Activated T-cell treated with anti-CD3 and anti-CD28 coated beads for 1 hour (primary cell): ENCODE measurements at regions not wholly inside any gene's neighbourhood (a gene's known extent, or its start where the extent isn't known, plus 50 kb on each side); places are given as distances from the start of the nearest gene placed in this dataset.
"Not testable (repeated sequence)": the region's sequence is repeated elsewhere in the genome, so short reads cannot be mapped to it uniquely, and the experiment has no call there.

Experiments used
- DNase-seq: peaks from one replicate; pipeline ENCODE4 v3.0.0-alpha.2; 2020; ENCODE audit warnings: low read depth

- no peak for DNase-seq
Measured at GRCh38 chr2:180604077-180604476, 376.3 kb upstream of the UBE2E3 start.

GRCh38 chr2:180601016-180601415, 379.4 kb upstream of the UBE2E3 start:
- DNase-seq = no peak

- DNase-seq = no peak
Measured at GRCh38 chr2:180599804-180600203, 380.6 kb upstream of the UBE2E3 start.

GRCh38 chr2:180597179-180597578, 383.2 kb upstream of the UBE2E3 start:
- DNase-seq = no peak

- no peak for DNase-seq
Measured at GRCh38 chr2:180596453-180596852, 384.0 kb upstream of the UBE2E3 start.

GRCh38 chr2:180591947-180592346, 388.5 kb upstream of the UBE2E3 start:
- DNase-seq = no peak

GRCh38 chr2:180591093-180591781, 389.2 kb upstream of the UBE2E3 start:
- DNase-seq = not testable (repeated sequence)

GRCh38 chr2:180583441-180584140, 396.8 kb upstream of the UBE2E3 start:
- no peak for DNase-seq

- no peak for DNase-seq
Measured at GRCh38 chr2:180579388-180579787, 401.0 kb upstream of the UBE2E3 start.

- DNase-seq = no peak
Measured at GRCh38 chr2:180578441-180578840, 402.0 kb upstream of the UBE2E3 start.

- no peak for DNase-seq
Measured at GRCh38 chr2:180577567-180577966, 402.8 kb upstream of the UBE2E3 start.

GRCh38 chr2:180573951-180574350, 406.5 kb upstream of the UBE2E3 start:
- no peak for DNase-seq

- no peak for DNase-seq
Measured at GRCh38 chr2:180572346-180572745, 408.1 kb upstream of the UBE2E3 start.

- DNase-seq = no peak
Measured at GRCh38 chr2:180571559-180571958, 408.8 kb upstream of the UBE2E3 start.

- DNase-seq = no peak
Measured at GRCh38 chr2:180570864-180571263, 409.5 kb upstream of the UBE2E3 start.

- DNase-seq = no peak
Measured at GRCh38 chr2:180564051-180564450, 416.4 kb upstream of the UBE2E3 start.

GRCh38 chr2:180562378-180562777, 418.0 kb upstream of the UBE2E3 start:
- no peak for DNase-seq

GRCh38 chr2:180559771-180560170, 420.6 kb upstream of the UBE2E3 start:
- no peak for DNase-seq

GRCh38 chr2:180559038-180559437, 421.4 kb upstream of the UBE2E3 start:
- no peak for DNase-seq

GRCh38 chr2:180555391-180555965, 424.9 kb upstream of the UBE2E3 start:
- DNase-seq = no peak

GRCh38 chr2:180554330-180554729, 426.1 kb upstream of the UBE2E3 start:
- DNase-seq = no peak

GRCh38 chr2:180553094-180553715, 427.2 kb upstream of the UBE2E3 start:
- DNase-seq = no peak

GRCh38 chr2:180542511-180542910, 437.9 kb upstream of the UBE2E3 start:
- no peak for DNase-seq
